Nephron (organoid): ENCODE measurements at regions not wholly inside any gene's neighbourhood (a gene's known extent, or its start where the extent isn't known, plus 50 kb on each side); places are given as distances from the start of the nearest gene placed in this dataset.
A peak's percentile ranks its signal among the peaks of the same experiment; 100 is the strongest.
"Not testable (repeated sequence)": the region's sequence is repeated elsewhere in the genome, so short reads cannot be mapped to it uniquely, and the experiment has no call there.

Experiments used
- H3K27ac Mint-ChIP-seq, 3 experiments: 2 replicates each; pipeline ENCODE4 v1.8.0; 2020; ENCODE audit warnings: mixed read lengths in 3 of 3, mild to moderate bottlenecking in 2 of 3, moderate library complexity in 1 of 3
- H3K27me3 Mint-ChIP-seq: 2 replicates; pipeline ENCODE4 v1.8.0; 2021; ENCODE audit warnings: low read depth, mild to moderate bottlenecking, moderate library complexity, mixed read lengths
- H3K36me3 Mint-ChIP-seq: 2 replicates; pipeline ENCODE4 v1.8.0; 2020; ENCODE audit warnings: low read depth, mixed read lengths
- H3K4me1 Mint-ChIP-seq: 2 replicates; pipeline ENCODE4 v1.8.0; 2020; ENCODE audit warnings: mixed read lengths
- H3K4me3 Mint-ChIP-seq, 3 experiments: 2 replicates each; pipeline ENCODE4 v1.8.0; 2020; ENCODE audit warnings: mild to moderate bottlenecking in 3 of 3, mixed read lengths in 3 of 3, moderate library complexity in 2 of 3
- H3K9me3 Mint-ChIP-seq: 2 replicates; pipeline ENCODE4 v1.8.0; 2020; ENCODE audit warnings: mixed read lengths
- CTCF ChIP-seq, 3 experiments: fragments of 200-600 bp; sonication (generic); IDR thresholded peaks; one replicate each; pipeline ENCODE4 v1.5.0; 2021; ENCODE audit warnings: antibody characterized with exemption in 3 of 3; ENCODE audit not compliant: unreplicated experiment in 3 of 3

- peaks cover 12% of the 10 kb centered on the region for H3K4me1 Mint-ChIP-seq
- no peaks in the 10 kb centered on the region for H3K27me3 Mint-ChIP-seq
- H3K36me3 Mint-ChIP-seq: no peaks in the 10 kb centered on the region
- no peak for TF ChIP-seq CTCF (IDR thresholded peaks at IDR 0.05; ENCODE audit: unreplicated experiment in 3 of 3)
- no peak overlapping the region for H3K4me3 Mint-ChIP-seq
- H3K9me3 Mint-ChIP-seq: peaks cover 2% of the 10 kb centered on the region
- peak overlapping the region in 2 of 3 experiments; percentile 50 to 54 for H3K27ac Mint-ChIP-seq
Observed at GRCh38 chrX:116321711-116322110, 114.7 kb upstream of the SLC6A14 start.

- not testable (repeated sequence) for H3K9me3 Mint-ChIP-seq, H3K36me3 Mint-ChIP-seq, H3K4me3 Mint-ChIP-seq, H3K4me1 Mint-ChIP-seq, H3K27me3 Mint-ChIP-seq
- peak overlapping the region in 1 of 3 experiments; percentile 41 for H3K27ac Mint-ChIP-seq
Observed at GRCh38 chrX:116332026-116332425, 104.4 kb upstream of the SLC6A14 start.

GRCh38 chrX:116334797-116335196 lies 101.6 kb upstream of the SLC6A14 start:
- H3K4me3 Mint-ChIP-seq, H3K27ac Mint-ChIP-seq, H3K36me3 Mint-ChIP-seq, H3K4me1 Mint-ChIP-seq, H3K27me3 Mint-ChIP-seq: not testable (repeated sequence)
- H3K9me3 Mint-ChIP-seq: peaks cover 17% of the 10 kb centered on the region

GRCh38 chrX:116339407-116339806 lies 97.0 kb upstream of the SLC6A14 start:
- TF ChIP-seq CTCF (IDR thresholded peaks at IDR 0.05; ENCODE audit: unreplicated experiment in 3 of 3): no peak
- H3K4me3 Mint-ChIP-seq: no peak overlapping the region
- H3K9me3 Mint-ChIP-seq: peaks cover 17% of the 10 kb centered on the region
- H3K36me3 Mint-ChIP-seq: no peaks in the 10 kb centered on the region
- H3K4me1 Mint-ChIP-seq: peaks cover 17% of the 10 kb centered on the region
- no peak overlapping the region for H3K27ac Mint-ChIP-seq
- H3K27me3 Mint-ChIP-seq: no peaks in the 10 kb centered on the region

GRCh38 chrX:116342903-116343302 lies 93.5 kb upstream of the SLC6A14 start:
- Mint-ChIP-seq H3K9me3 (peaks cover 5% of the 10 kb centered on the region), H3K27ac (peak overlapping the region; percentile 9 to 88 (median 55)), H3K4me3 (no peak overlapping the region), H3K36me3 (no peaks in the 10 kb centered on the region), H3K27me3 (no peaks in the 10 kb centered on the region), H3K4me1 (peaks cover 17% of the 10 kb centered on the region)
- TF ChIP-seq CTCF (IDR thresholded peaks at IDR 0.05; ENCODE audit: unreplicated experiment in 3 of 3): no peak

- H3K4me1 Mint-ChIP-seq: peaks cover 17% of the 10 kb centered on the region
- H3K27ac Mint-ChIP-seq: no peak overlapping the region
- H3K9me3 Mint-ChIP-seq: no peaks in the 10 kb centered on the region
- no peak overlapping the region for H3K4me3 Mint-ChIP-seq
- no peaks in the 10 kb centered on the region for H3K36me3 Mint-ChIP-seq
- no peaks in the 10 kb centered on the region for H3K27me3 Mint-ChIP-seq
- no peak for TF ChIP-seq CTCF (IDR thresholded peaks at IDR 0.05; ENCODE audit: unreplicated experiment in 3 of 3)
Observed at GRCh38 chrX:116345958-116346357, 90.4 kb upstream of the SLC6A14 start.

GRCh38 chrX:116357329-116357728 lies 79.1 kb upstream of the SLC6A14 start:
- H3K4me3 Mint-ChIP-seq: no peak overlapping the region
- no peaks in the 10 kb centered on the region for H3K9me3 Mint-ChIP-seq
- H3K27ac Mint-ChIP-seq: peak overlapping the region in 2 of 3 experiments; percentile 37 to 39
- H3K4me1 Mint-ChIP-seq: peaks cover 5% of the 10 kb centered on the region
- H3K27me3 Mint-ChIP-seq: no peaks in the 10 kb centered on the region
- TF ChIP-seq CTCF (IDR thresholded peaks at IDR 0.05; ENCODE audit: unreplicated experiment in 3 of 3): no peak
- H3K36me3 Mint-ChIP-seq: no peaks in the 10 kb centered on the region
